Suppressor macrophage treated with lipopolysaccharide for 4 hours (primary cell): ENCODE measurements at regions not wholly inside any gene's neighbourhood (a gene's known extent, or its start where the extent isn't known, plus 50 kb on each side); places are given as distances from the start of the nearest gene placed in this dataset.
"Not testable (repeated sequence)": the region's sequence is repeated elsewhere in the genome, so short reads cannot be mapped to it uniquely, and the experiment has no call there.

Experiments used
- DNase-seq: peaks from one replicate; pipeline ENCODE4 v3.0.0-alpha.2; 2020

- DNase-seq: no peak
Observed at GRCh38 chr16:76612497-76612896, 335.3 kb downstream of the CNTNAP4 start.

- no peak for DNase-seq
Observed at GRCh38 chr16:76614269-76614668, 337.1 kb downstream of the CNTNAP4 start.

- DNase-seq: no peak
Observed at GRCh38 chr16:76622876-76623275, 345.7 kb downstream of the CNTNAP4 start.

- DNase-seq: no peak
Observed at GRCh38 chr16:76634847-76635697, 357.9 kb downstream of the CNTNAP4 start.

GRCh38 chr16:76639685-76640289 lies 362.6 kb downstream of the CNTNAP4 start:
- peak; percentile 8 for DNase-seq

- DNase-seq: no peak
Observed at GRCh38 chr16:76650582-76650981, 373.4 kb downstream of the CNTNAP4 start.

GRCh38 chr16:76653390-76654026 lies 376.3 kb downstream of the CNTNAP4 start:
- DNase-seq: peak; percentile 42

GRCh38 chr16:76654088-76654820 lies 377.1 kb downstream of the CNTNAP4 start:
- DNase-seq: no peak

- no peak for DNase-seq
Observed at GRCh38 chr16:76656994-76657393, 379.8 kb downstream of the CNTNAP4 start.

- no peak for DNase-seq
Observed at GRCh38 chr16:76661691-76662235, 384.6 kb downstream of the CNTNAP4 start.

- no peak for DNase-seq
Observed at GRCh38 chr16:76665571-76666275, 388.5 kb downstream of the CNTNAP4 start.

GRCh38 chr16:76668207-76668725 lies 391.1 kb downstream of the CNTNAP4 start:
- DNase-seq: peak; percentile 1

- DNase-seq: no peak
Observed at GRCh38 chr16:76669288-76669687, 392.1 kb downstream of the CNTNAP4 start.

- no peak for DNase-seq
Observed at GRCh38 chr16:76670125-76670857, 393.1 kb downstream of the CNTNAP4 start.

GRCh38 chr16:76676356-76676755 lies 399.2 kb downstream of the CNTNAP4 start:
- no peak for DNase-seq

GRCh38 chr16:76681296-76681695 lies 404.1 kb downstream of the CNTNAP4 start:
- DNase-seq: no peak

- DNase-seq: no peak
Observed at GRCh38 chr16:76683051-76683450, 405.9 kb downstream of the CNTNAP4 start.

- no peak for DNase-seq
Observed at GRCh38 chr16:76696876-76697275, 419.7 kb downstream of the CNTNAP4 start.

- no peak for DNase-seq
Observed at GRCh38 chr16:76705892-76706291, 428.7 kb downstream of the CNTNAP4 start.

- DNase-seq: no peak
Observed at GRCh38 chr16:76713191-76713590, 436.0 kb downstream of the CNTNAP4 start.

GRCh38 chr16:76716251-76716650 lies 439.1 kb downstream of the CNTNAP4 start:
- not testable (repeated sequence) for DNase-seq
